ENCODE measurements at regions not wholly inside any gene's neighbourhood (a gene's known extent, or its start where the extent isn't known, plus 50 kb on each side); places are given as distances from the start of the nearest gene placed in this dataset.

- H3K9me3 ChIP-seq: peaks cover 0 to 2% (median 0%) of the 10 kb centered on the region in 8 donors
- H3K4me1 ChIP-seq: peaks cover 0 to 7% (median 0%) of the 10 kb centered on the region in 6 donors
- no peak overlapping the region for H3K4me3 ChIP-seq
- no peaks in the 10 kb centered on the region for H3K36me3 ChIP-seq
- 82 to 95% (median 93%) methylated on average over 1 of the region's 1 CpG for WGBS, 5 donors
- TF ChIP-seq CTCF (IDR thresholded peaks at IDR 0.05 in 8 of 11, conservative IDR thresholded peaks at IDR 0.05 in 3 of 11): no peak
- no peak for TF ChIP-seq POLR2A (IDR thresholded peaks at IDR 0.05)
- no peak for TF ChIP-seq POLR2AphosphoS5 (IDR thresholded peaks at IDR 0.05)
- intact Hi-C loops (cut with DNase I; ENCODE audit: low total_unique reads): no loop called here
- no peak overlapping the region for H3K27ac ChIP-seq
- DNase-seq: no peak
- no peaks in the 10 kb centered on the region for H3K27me3 ChIP-seq (replicated peaks in 1 of 7)
These were observed 230.7 kb upstream of the SATB1 start for GRCh38 chr3:18655827-18656226.

- 91 to 96% (median 94%) methylated on average over 3 of the region's 3 CpGs for WGBS, 5 donors
- no peaks in the 10 kb centered on the region for H3K27me3 ChIP-seq (replicated peaks in 1 of 7)
- intact Hi-C loops (cut with DNase I; ENCODE audit: low total_unique reads): no loop called here
- H3K9me3 ChIP-seq: no peaks in the 10 kb centered on the region
- TF ChIP-seq POLR2AphosphoS5 (IDR thresholded peaks at IDR 0.05): no peak
- no peak for TF ChIP-seq POLR2A (IDR thresholded peaks at IDR 0.05)
- no peak for TF ChIP-seq CTCF (IDR thresholded peaks at IDR 0.05 in 8 of 11, conservative IDR thresholded peaks at IDR 0.05 in 3 of 11)
- no peak overlapping the region for H3K27ac ChIP-seq
- peaks cover 0 to 2% (median 0%) of the 10 kb centered on the region in 6 donors for H3K4me1 ChIP-seq
- H3K36me3 ChIP-seq: no peaks in the 10 kb centered on the region
- no peak for DNase-seq
- no peak overlapping the region for H3K4me3 ChIP-seq
These were observed 227.6 kb upstream of the SATB1 start for GRCh38 chr3:18652781-18653180.

- TF ChIP-seq CTCF (IDR thresholded peaks at IDR 0.05 in 8 of 11, conservative IDR thresholded peaks at IDR 0.05 in 3 of 11): no peak
- TF ChIP-seq POLR2AphosphoS5 (IDR thresholded peaks at IDR 0.05): no peak
- Histone ChIP-seq H3K4me3 (no peak overlapping the region), H3K27me3 (replicated peaks in 1 of 7) (no peaks in the 10 kb centered on the region), H3K4me1 (no peaks in the 10 kb centered on the region), H3K27ac (no peak overlapping the region), H3K36me3 (no peaks in the 10 kb centered on the region), H3K9me3 (no peaks in the 10 kb centered on the region)
- DNase-seq: no peak
- intact Hi-C loops (cut with DNase I; ENCODE audit: low total_unique reads): no loop called here
- WGBS, 5 donors: 86 to 90% (median 87%) methylated on average over 5 of the region's 5 CpGs
These were observed 225.6 kb upstream of the SATB1 start for GRCh38 chr3:18650731-18651130.

GRCh38 chr3:18649666-18650363, 224.7 kb upstream of the SATB1 start:
- H3K4me1 ChIP-seq: no peaks in the 10 kb centered on the region
- H3K4me3 ChIP-seq: no peak overlapping the region
- WGBS, 5 donors: 63 to 70% (median 65%) methylated on average over 4 of the region's 4 CpGs
- no peaks in the 10 kb centered on the region for H3K27me3 ChIP-seq (replicated peaks in 1 of 7)
- no peaks in the 10 kb centered on the region for H3K36me3 ChIP-seq
- no peak for TF ChIP-seq POLR2AphosphoS5 (IDR thresholded peaks at IDR 0.05)
- TF ChIP-seq POLR2A (IDR thresholded peaks at IDR 0.05): no peak
- TF ChIP-seq CTCF (IDR thresholded peaks at IDR 0.05 in 8 of 11, conservative IDR thresholded peaks at IDR 0.05 in 3 of 11): no peak
- H3K9me3 ChIP-seq: no peaks in the 10 kb centered on the region
- intact Hi-C loops (cut with DNase I; ENCODE audit: low total_unique reads): no loop called here
- no peak overlapping the region for H3K27ac ChIP-seq
- DNase-seq: no peak

All from spleen (tissue), 11 donors.